Loucy (cell line): ENCODE measurements at regions not wholly inside any gene's neighbourhood (a gene's known extent, or its start where the extent isn't known, plus 50 kb on each side); places are given as distances from the start of the nearest gene placed in this dataset.
"Not testable (repeated sequence)": the region's sequence is repeated elsewhere in the genome, so short reads cannot be mapped to it uniquely, and the experiment has no call there.

ENCODE experiments used
- CTCF ChIP-seq: fragments of 200-600 bp; sonication (generic); conservative IDR thresholded peaks from 2 replicates; pipeline ENCODE4 v1.5.1; 2014; ENCODE audit warnings: mild to moderate bottlenecking, antibody characterized with exemption, low read length
- EZH2phosphoT487 ChIP-seq: fragments of 200-600 bp; IDR thresholded peaks from 2 replicates; pipeline ENCODE4 v1.6.1; 2018; ENCODE audit warnings: antibody characterized with exemption, mild to moderate bottlenecking, moderate library complexity, borderline replicate concordance

- not testable (repeated sequence) for TF ChIP-seq CTCF, EZH2phosphoT487
Observed at GRCh38 chr3:35454819-35455218, 184.5 kb upstream of the ARPP21 start.
